H1 (cell line): ENCODE measurements at regions not wholly inside any gene's neighbourhood (a gene's known extent, or its start where the extent isn't known, plus 50 kb on each side); places are given as distances from the start of the nearest gene placed in this dataset.

Source experiments
- JUN ChIP-seq: IDR thresholded peaks from 2 replicates; pipeline ENCODE4 v1.6.1; 2011; ENCODE audit warnings: low read depth, mild to moderate bottlenecking, improper control_type of control experiment, low read length
- KDM4A ChIP-seq: IDR thresholded peaks from one replicate; pipeline ENCODE4 v1.7.1; 2012; ENCODE audit warnings: low read depth, mild to moderate bottlenecking, moderate library complexity, low read length, inconsistent platforms; ENCODE audit not compliant: severe bottlenecking
- RBBP5 ChIP-seq: IDR thresholded peaks from 2 replicates; pipeline ENCODE4 v1.7.1; 2012; ENCODE audit warnings: low read depth, mild to moderate bottlenecking, inconsistent platforms, low read length, moderate library complexity, borderline replicate concordance
- ZNF274 ChIP-seq: IDR thresholded peaks from 2 replicates; pipeline ENCODE4 v1.7.0; 2012; ENCODE audit warnings: low read length, borderline replicate concordance; ENCODE audit errors: extremely low read depth

DNA sequence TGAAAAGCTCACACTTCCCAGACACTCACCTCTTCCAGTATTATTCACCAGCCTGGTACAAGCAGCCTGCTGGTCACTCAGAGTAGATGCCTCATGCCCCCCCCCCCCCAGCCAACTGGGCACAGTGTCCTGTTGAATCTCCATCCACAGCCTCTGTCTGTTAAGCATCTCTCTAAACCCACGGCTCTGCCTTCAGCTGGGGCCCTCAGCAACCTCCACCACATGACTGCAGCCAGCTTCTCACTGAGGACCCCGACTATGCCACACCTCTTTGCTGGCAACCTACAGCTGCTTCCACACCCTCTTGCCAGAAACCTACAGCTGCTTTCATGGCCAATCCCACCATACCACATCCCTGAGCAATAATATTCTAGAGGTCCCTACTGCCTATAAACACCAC lies 113.1 kb downstream of the RHOU start (continued):
- TF ChIP-seq RBBP5: no peak
- no peak for TF ChIP-seq KDM4A
- no peak for TF ChIP-seq JUN
- TF ChIP-seq ZNF274: no peak
- TF ChIP-seq, all 59 proteins: peak for 0
